Astrocyte of the cerebellum (primary cell): ENCODE measurements at regions not wholly inside any gene's neighbourhood (a gene's known extent, or its start where the extent isn't known, plus 50 kb on each side); places are given as distances from the start of the nearest gene placed in this dataset.
A peak's percentile ranks its signal among the peaks of the same experiment; 100 is the strongest.

Experiments
- DNase-seq: peaks from one replicate; pipeline ENCODE4 v3.0.0-alpha.2; 2011; ENCODE audit warnings: low read depth
- H3K4me3 ChIP-seq: 2 replicates; pipeline ENCODE4 v1.5.1; 2011; ENCODE audit warnings: mild to moderate bottlenecking, low read depth, low read length, moderate library complexity
- CTCF ChIP-seq: IDR thresholded peaks from 2 replicates; pipeline ENCODE4 v1.5.1; 2012; ENCODE audit warnings: low read length, low read depth, moderate library complexity, mild to moderate bottlenecking; ENCODE audit errors: missing control alignments
- in situ Hi-C: cut with HindIII; loops from 2 replicates; pipeline ENCODE4 v1.10.0; 2017; ENCODE audit warnings: low sequenced_read_pairs

GRCh38 chr2:193965263-193965662 is 1691.8 kb upstream of the SLC39A10 start:
- no peak for DNase-seq
- no peak for TF ChIP-seq CTCF
- in situ Hi-C loops = no loop called here
- no peak overlapping the region for H3K4me3 ChIP-seq

GRCh38 chr2:193963472-193964119 is 1693.4 kb upstream of the SLC39A10 start:
- H3K4me3 ChIP-seq = no peak overlapping the region
- peak; percentile 48 for DNase-seq
- TF ChIP-seq CTCF = peak; percentile 84
- in situ Hi-C loops = no loop called here

GRCh38 chr2:193946806-193947205 is 1710.2 kb upstream of the SLC39A10 start:
- H3K4me3 ChIP-seq = no peak overlapping the region
- TF ChIP-seq CTCF = no peak
- no peak for DNase-seq
- in situ Hi-C loops = no loop called here

- H3K4me3 ChIP-seq = no peak overlapping the region
- DNase-seq = no peak
- in situ Hi-C loops = no loop called here
- TF ChIP-seq CTCF = no peak
These were observed 1713.5 kb upstream of the SLC39A10 start for GRCh38 chr2:193943406-193943960.

- TF ChIP-seq CTCF = no peak
- in situ Hi-C loops = no loop called here
- no peak overlapping the region for H3K4me3 ChIP-seq
- no peak for DNase-seq
These were observed 1721.9 kb upstream of the SLC39A10 start for GRCh38 chr2:193935114-193935513.

GRCh38 chr2:193929131-193929530 is 1727.9 kb upstream of the SLC39A10 start:
- TF ChIP-seq CTCF = no peak
- no peak overlapping the region for H3K4me3 ChIP-seq
- no peak for DNase-seq
- in situ Hi-C loops = no loop called here
